DND-41 (cell line): ENCODE measurements at regions not wholly inside any gene's neighbourhood (a gene's known extent, or its start where the extent isn't known, plus 50 kb on each side); places are given as distances from the start of the nearest gene placed in this dataset.

Experiments
- ATAC-seq: fragments of 200-7000 bp; cut with Tn5 transposase; 3 replicates; pipeline ENCODE4 v1.9.1; 2021; ENCODE audit warnings: low read depth; ENCODE audit not compliant: insufficient read depth
- DNase-seq: peaks from one replicate; pipeline ENCODE4 v3.0.0-alpha.2; 2020
- H2AFZ ChIP-seq: 2 replicates; pipeline ENCODE4 v1.6.0; 2012; ENCODE audit warnings: low read depth, low read length
- H3K27ac ChIP-seq: 2 replicates; pipeline ENCODE4 v1.5.1; 2012; ENCODE audit warnings: low read length, inconsistent platforms
- H3K27me3 ChIP-seq: fragments of 200-600 bp; sonication (generic); 2 replicates; pipeline ENCODE4 v1.6.0; 2012; ENCODE audit warnings: low read length, mild to moderate bottlenecking, inconsistent platforms; ENCODE audit not compliant: insufficient read depth, poor library complexity
- H3K36me3 ChIP-seq: 2 replicates; pipeline ENCODE4 v1.5.1; 2012; ENCODE audit warnings: low read length, inconsistent platforms; ENCODE audit not compliant: insufficient read depth
- H3K4me1 ChIP-seq: 2 replicates; pipeline ENCODE4 v1.5.1; 2012; ENCODE audit warnings: mild to moderate bottlenecking, low read length; ENCODE audit not compliant: insufficient read depth
- H3K4me2 ChIP-seq: 2 replicates; pipeline ENCODE4 v1.6.0; 2012; ENCODE audit warnings: mild to moderate bottlenecking, moderate library complexity, low read length, inconsistent platforms; ENCODE audit not compliant: insufficient read depth
- H3K4me3 ChIP-seq, 2 experiments: fragments of 200-600 bp in 1 of 2; shearing (Covaris generic) in 1 of 2; 2 replicates each; pipeline ENCODE4 v1.5.1; 2012 to 2016; ENCODE audit warnings: inconsistent platforms in 2 of 2, low read length in 2 of 2, mild to moderate bottlenecking in 2 of 2, low read depth in 1 of 2, moderate library complexity in 1 of 2
- H3K79me2 ChIP-seq: 2 replicates; pipeline ENCODE4 v1.6.0; 2012; ENCODE audit warnings: low read length, inconsistent platforms; ENCODE audit not compliant: insufficient read depth
- H3K9ac ChIP-seq: 2 replicates; pipeline ENCODE4 v1.6.0; 2012; ENCODE audit warnings: low read depth, mild to moderate bottlenecking, inconsistent platforms, low read length, moderate library complexity
- H3K9me3 ChIP-seq: 2 replicates; pipeline ENCODE4 v1.5.1; 2012; ENCODE audit warnings: low read length, moderate library complexity, mild to moderate bottlenecking, inconsistent platforms; ENCODE audit not compliant: insufficient read depth, severe bottlenecking
- H4K20me1 ChIP-seq: 2 replicates; pipeline ENCODE4 v1.6.0; 2012; ENCODE audit warnings: low read length; ENCODE audit not compliant: insufficient read depth
- EZH2 ChIP-seq: IDR thresholded peaks from 3 replicates; pipeline ENCODE4 v1.6.1; 2012; ENCODE audit warnings: borderline replicate concordance, low read depth, mild to moderate bottlenecking, moderate library complexity, low read length, inconsistent platforms; ENCODE audit not compliant: severe bottlenecking
- TF ChIP-seq, protein P1 (sequence below): IDR thresholded peaks from 2 replicates; pipeline ENCODE4 v1.5.1; 2012; ENCODE audit warnings: borderline replicate concordance, low read length, moderate library complexity, mild to moderate bottlenecking; ENCODE audit not compliant: poor library complexity, severe bottlenecking; ENCODE audit errors: extremely low read depth

DNA sequence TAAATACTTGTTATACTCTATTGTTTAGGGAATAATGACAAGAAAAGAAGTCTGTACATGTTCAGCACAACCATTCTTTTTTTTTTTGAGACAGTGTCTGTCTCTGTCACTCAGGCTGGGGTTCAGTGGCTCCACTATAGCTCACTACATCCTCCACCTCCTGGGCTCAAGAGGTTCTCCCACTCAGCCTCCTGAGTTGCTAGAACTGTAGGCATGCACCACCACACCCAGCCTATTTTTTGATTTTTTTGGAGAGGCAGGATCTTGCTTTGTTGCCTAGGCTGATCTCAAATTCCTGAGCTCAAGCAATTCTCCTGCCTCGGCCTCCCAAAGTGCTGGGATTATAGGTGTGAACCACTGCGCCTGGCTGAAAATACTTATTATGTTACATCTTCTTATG, 250.0 kb downstream of the MIAT start:
- ATAC-seq, result no peak
- no peak overlapping the region for H3K4me3 ChIP-seq
- peaks cover 4% of the 10 kb centered on the region for H4K20me1 ChIP-seq
- H3K27me3 ChIP-seq, result peaks cover 13% of the 10 kb centered on the region
- H2AFZ ChIP-seq, result no peak overlapping the region
- DNase-seq, result no peak
- no peak overlapping the region for H3K27ac ChIP-seq
- no peaks in the 10 kb centered on the region for H3K4me1 ChIP-seq
- H3K79me2 ChIP-seq, result no peaks in the 10 kb centered on the region
- H3K9ac ChIP-seq, result no peak overlapping the region
- H3K36me3 ChIP-seq, result no peaks in the 10 kb centered on the region
- TF ChIP-seq EZH2, result no peak
- TF ChIP-seq, protein P1, sequence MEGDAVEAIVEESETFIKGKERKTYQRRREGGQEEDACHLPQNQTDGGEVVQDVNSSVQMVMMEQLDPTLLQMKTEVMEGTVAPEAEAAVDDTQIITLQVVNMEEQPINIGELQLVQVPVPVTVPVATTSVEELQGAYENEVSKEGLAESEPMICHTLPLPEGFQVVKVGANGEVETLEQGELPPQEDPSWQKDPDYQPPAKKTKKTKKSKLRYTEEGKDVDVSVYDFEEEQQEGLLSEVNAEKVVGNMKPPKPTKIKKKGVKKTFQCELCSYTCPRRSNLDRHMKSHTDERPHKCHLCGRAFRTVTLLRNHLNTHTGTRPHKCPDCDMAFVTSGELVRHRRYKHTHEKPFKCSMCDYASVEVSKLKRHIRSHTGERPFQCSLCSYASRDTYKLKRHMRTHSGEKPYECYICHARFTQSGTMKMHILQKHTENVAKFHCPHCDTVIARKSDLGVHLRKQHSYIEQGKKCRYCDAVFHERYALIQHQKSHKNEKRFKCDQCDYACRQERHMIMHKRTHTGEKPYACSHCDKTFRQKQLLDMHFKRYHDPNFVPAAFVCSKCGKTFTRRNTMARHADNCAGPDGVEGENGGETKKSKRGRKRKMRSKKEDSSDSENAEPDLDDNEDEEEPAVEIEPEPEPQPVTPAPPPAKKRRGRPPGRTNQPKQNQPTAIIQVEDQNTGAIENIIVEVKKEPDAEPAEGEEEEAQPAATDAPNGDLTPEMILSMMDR, result no peak
- H3K4me2 ChIP-seq, result no peak overlapping the region
- no peaks in the 10 kb centered on the region for H3K9me3 ChIP-seq

GRCh38 chr22:26910845-26911244, 253.5 kb downstream of the MIAT start:
- no peak for ATAC-seq
- H3K36me3 ChIP-seq, result no peaks in the 10 kb centered on the region

GRCh38 chr22:26912655-26913345, 255.4 kb downstream of the MIAT start:
- Histone ChIP-seq H3K27ac (no peak overlapping the region), H3K4me2 (no peak overlapping the region), H3K27me3 (peaks cover 3% of the 10 kb centered on the region), H3K9ac (no peak overlapping the region), H4K20me1 (no peaks in the 10 kb centered on the region; the same call in 1 of the 2 replicates), H3K36me3 (no peaks in the 10 kb centered on the region), H3K79me2 (no peaks in the 10 kb centered on the region), H3K4me1 (no peaks in the 10 kb centered on the region), H2AFZ (no peak overlapping the region), H3K4me3 (no peak overlapping the region), H3K9me3 (no peaks in the 10 kb centered on the region)
- TF ChIP-seq, protein P1, result no peak
- no peak for TF ChIP-seq EZH2
- ATAC-seq (no peak), DNase-seq (no peak)

More at GRCh38 chr22:26910845-26911244, 253.5 kb downstream of the MIAT start:
- no peak overlapping the region for H3K4me2 ChIP-seq
- H3K79me2 ChIP-seq, result no peaks in the 10 kb centered on the region
- H3K9ac ChIP-seq, result no peak overlapping the region
- H3K9me3 ChIP-seq, result no peaks in the 10 kb centered on the region
- no peak overlapping the region for H3K4me3 ChIP-seq
- no peak for DNase-seq
- no peak for TF ChIP-seq EZH2
- TF ChIP-seq, protein P1, result no peak
- H3K27me3 ChIP-seq, result peaks cover 3% of the 10 kb centered on the region
- no peak overlapping the region for H2AFZ ChIP-seq
- H3K27ac ChIP-seq, result no peak overlapping the region
- no peaks in the 10 kb centered on the region; the same call in 1 of the 2 replicates for H4K20me1 ChIP-seq
- no peaks in the 10 kb centered on the region for H3K4me1 ChIP-seq
